ENCODE measurements at regions not wholly inside any gene's neighbourhood (a gene's known extent, or its start where the extent isn't known, plus 50 kb on each side); places are given as distances from the start of the nearest gene placed in this dataset.

GRCh38 chr2:2746731-2747130 lies 415.7 kb upstream of the MYT1L start:
- TF ChIP-seq CTCF (IDR thresholded peaks at IDR 0.05) (no peak), POLR2A (IDR thresholded peaks at IDR 0.05) (no peak), POLR2AphosphoS5 (IDR thresholded peaks at IDR 0.05) (no peak)

Measured in sigmoid colon (tissue), 4 donors.